ENCODE measurements at regions not wholly inside any gene's neighbourhood (a gene's known extent, or its start where the extent isn't known, plus 50 kb on each side); places are given as distances from the start of the nearest gene placed in this dataset.

- DNase-seq (ENCODE audit: low spot score in 2 of 2) = no peak
- intact Hi-C loops (cut with DNase I; ENCODE audit: low total_unique reads) = no loop called here
- 66 to 70% methylated on average over 3 of the region's 3 CpGs for WGBS, 2 donors
- H3K4me3 ChIP-seq (ENCODE audit: low read depth, poor library complexity, severe bottlenecking) = no peak overlapping the region
- TF ChIP-seq CTCF (IDR thresholded peaks at IDR 0.05) (no peak), POLR2A (IDR thresholded peaks at IDR 0.05) (no peak)
Observed at GRCh38 chr6:23269436-23269835, 700.1 kb downstream of the HDGFL1 start.

- intact Hi-C loops (cut with DNase I; ENCODE audit: low total_unique reads) = no loop called here
- no peak overlapping the region for H3K4me3 ChIP-seq (ENCODE audit: low read depth, poor library complexity, severe bottlenecking)
- DNase-seq (ENCODE audit: low spot score in 2 of 2) = no peak
- TF ChIP-seq CTCF (IDR thresholded peaks at IDR 0.05) = no peak
Observed at GRCh38 chr6:23272536-23272935, 703.2 kb downstream of the HDGFL1 start.

- intact Hi-C loops (cut with DNase I; ENCODE audit: low total_unique reads) = no loop called here
- DNase-seq (ENCODE audit: low spot score in 2 of 2) = no peak
- no peak overlapping the region for H3K4me3 ChIP-seq (ENCODE audit: low read depth, poor library complexity, severe bottlenecking)
- TF ChIP-seq POLR2A (IDR thresholded peaks at IDR 0.05) (no peak), CTCF (IDR thresholded peaks at IDR 0.05) (no peak)
- 78 to 87% methylated on average over 4 of the region's 4 CpGs for WGBS, 2 donors
Observed at GRCh38 chr6:23277521-23278179, 708.3 kb downstream of the HDGFL1 start.

- no peak overlapping the region for H3K4me3 ChIP-seq (ENCODE audit: low read depth, poor library complexity, severe bottlenecking)
- 93 to 99% methylated on average over 2 of the region's 2 CpGs for WGBS, 2 donors
- DNase-seq (ENCODE audit: low spot score in 2 of 2) = no peak
- TF ChIP-seq POLR2A (IDR thresholded peaks at IDR 0.05) (no peak), CTCF (IDR thresholded peaks at IDR 0.05) (no peak)
- intact Hi-C loops (cut with DNase I; ENCODE audit: low total_unique reads) = no loop called here
Observed at GRCh38 chr6:23278180-23278532, 708.8 kb downstream of the HDGFL1 start.

GRCh38 chr6:23280437-23280836, 711.1 kb downstream of the HDGFL1 start:
- 64 to 70% methylated on average over 2 of the region's 2 CpGs for WGBS, 2 donors
- TF ChIP-seq CTCF (IDR thresholded peaks at IDR 0.05) (no peak), POLR2A (IDR thresholded peaks at IDR 0.05) (no peak)
- intact Hi-C loops (cut with DNase I; ENCODE audit: low total_unique reads) = no loop called here
- H3K4me3 ChIP-seq (ENCODE audit: low read depth, poor library complexity, severe bottlenecking) = no peak overlapping the region
- DNase-seq (ENCODE audit: low spot score in 2 of 2) = no peak
